A673 (cell line): ENCODE measurements at regions not wholly inside any gene's neighbourhood (a gene's known extent, or its start where the extent isn't known, plus 50 kb on each side); places are given as distances from the start of the nearest gene placed in this dataset.

Source experiments
- EZH2 ChIP-seq: fragments of 200-600 bp; sonication (generic); IDR thresholded peaks from 2 replicates; pipeline ENCODE4 v1.6.1; 2017; ENCODE audit warnings: borderline replicate concordance, low read depth, mild to moderate bottlenecking, mixed read lengths, antibody characterized with exemption, low read length; ENCODE audit not compliant: poor library complexity, severe bottlenecking
- TF ChIP-seq, protein P1 (sequence below): fragments of 300-800, 200-600 bp; sonication (generic); conservative IDR thresholded peaks from 2 replicates; pipeline ENCODE4 v1.5.1; 2017; ENCODE audit warnings: low read depth, mild to moderate bottlenecking, antibody characterized with exemption, low read length, moderate library complexity, mixed read lengths

GRCh38 chr12:13882176-13882575 lies 99.2 kb downstream of the GRIN2B start:
- TF ChIP-seq, protein P1, sequence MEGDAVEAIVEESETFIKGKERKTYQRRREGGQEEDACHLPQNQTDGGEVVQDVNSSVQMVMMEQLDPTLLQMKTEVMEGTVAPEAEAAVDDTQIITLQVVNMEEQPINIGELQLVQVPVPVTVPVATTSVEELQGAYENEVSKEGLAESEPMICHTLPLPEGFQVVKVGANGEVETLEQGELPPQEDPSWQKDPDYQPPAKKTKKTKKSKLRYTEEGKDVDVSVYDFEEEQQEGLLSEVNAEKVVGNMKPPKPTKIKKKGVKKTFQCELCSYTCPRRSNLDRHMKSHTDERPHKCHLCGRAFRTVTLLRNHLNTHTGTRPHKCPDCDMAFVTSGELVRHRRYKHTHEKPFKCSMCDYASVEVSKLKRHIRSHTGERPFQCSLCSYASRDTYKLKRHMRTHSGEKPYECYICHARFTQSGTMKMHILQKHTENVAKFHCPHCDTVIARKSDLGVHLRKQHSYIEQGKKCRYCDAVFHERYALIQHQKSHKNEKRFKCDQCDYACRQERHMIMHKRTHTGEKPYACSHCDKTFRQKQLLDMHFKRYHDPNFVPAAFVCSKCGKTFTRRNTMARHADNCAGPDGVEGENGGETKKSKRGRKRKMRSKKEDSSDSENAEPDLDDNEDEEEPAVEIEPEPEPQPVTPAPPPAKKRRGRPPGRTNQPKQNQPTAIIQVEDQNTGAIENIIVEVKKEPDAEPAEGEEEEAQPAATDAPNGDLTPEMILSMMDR, result no peak
- TF ChIP-seq EZH2, result no peak
